ENCODE measurements at regions not wholly inside any gene's neighbourhood (a gene's known extent, or its start where the extent isn't known, plus 50 kb on each side); places are given as distances from the start of the nearest gene placed in this dataset.

DNA sequence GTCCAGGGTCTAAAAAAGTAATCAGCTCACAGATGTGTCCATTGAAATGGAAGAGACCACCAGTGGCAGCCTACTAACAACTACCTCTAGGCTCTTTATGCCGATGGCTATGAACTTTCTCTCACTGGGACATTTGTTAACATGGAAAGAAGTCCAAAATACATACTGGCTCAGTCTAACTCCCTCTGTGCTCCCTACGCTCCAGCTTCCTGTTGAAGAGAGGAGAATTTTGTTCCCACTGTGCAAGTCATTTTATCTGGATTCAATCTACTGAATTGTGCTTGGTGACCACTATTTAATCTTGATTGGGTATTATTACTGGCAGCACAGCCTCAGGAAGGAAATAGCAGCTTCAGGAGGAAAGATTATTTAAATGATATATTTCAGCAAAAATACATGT lies 128.8 kb upstream of the ARGLU1 start:
- no peak for TF ChIP-seq ZC3H10 (CRISPR knock-in tag; IDR thresholded peaks at IDR 0.05)
- TF ChIP-seq OSR1 (CRISPR knock-in tag; IDR thresholded peaks at IDR 0.05), result no peak
- no peak for TF ChIP-seq ARNTL (CRISPR knock-in tag; IDR thresholded peaks at IDR 0.05; ENCODE audit: borderline replicate concordance, low read depth)
